ENCODE measurements at regions not wholly inside any gene's neighbourhood (a gene's known extent, or its start where the extent isn't known, plus 50 kb on each side); places are given as distances from the start of the nearest gene placed in this dataset.
A peak's percentile ranks its signal among the peaks of the same experiment; 100 is the strongest.

- no peak overlapping the region for H3K4me3 ChIP-seq (ENCODE audit: low read depth, low read length)
- H3K27me3 ChIP-seq (replicated peaks), result no peaks in the 10 kb centered on the region
- H3K36me3 ChIP-seq (replicated peaks), result no peaks in the 10 kb centered on the region
- H3K27ac ChIP-seq, result no peak overlapping the region
- in situ Hi-C loops (cut with HindIII; ENCODE audit: low pct_ligation_motif_present, low sequenced_read_pairs), result loop anchor here (25.0 kb wide), 1 partner anchor 174 kb away; no protein-coding TSS in a partner anchor
- DNase-seq, result peak; percentile 28
- no peak for TF ChIP-seq CTCF (IDR thresholded peaks at IDR 0.05; ENCODE audit: low read depth, low read length, missing control alignments)
These were observed 219.4 kb upstream of the THBS1 start for GRCh38 chr15:39361497-39361896.

- peak overlapping the region; percentile 95 for H3K27ac ChIP-seq
- no peaks in the 10 kb centered on the region for H3K27me3 ChIP-seq (replicated peaks)
- H3K36me3 ChIP-seq (replicated peaks), result no peaks in the 10 kb centered on the region
- H3K4me3 ChIP-seq (ENCODE audit: low read depth, low read length), result no peak overlapping the region
- in situ Hi-C loops (cut with HindIII; ENCODE audit: low pct_ligation_motif_present, low sequenced_read_pairs), result loop anchor here (25.0 kb wide), 1 partner anchor 176 kb away; no protein-coding TSS in a partner anchor
- no peak for TF ChIP-seq CTCF (IDR thresholded peaks at IDR 0.05; ENCODE audit: low read depth, low read length, missing control alignments)
- DNase-seq, result peak; percentile 92
These were observed 217.9 kb upstream of the THBS1 start for GRCh38 chr15:39362821-39363561.

GRCh38 chr15:39363761-39364586, 216.9 kb upstream of the THBS1 start:
- no peak overlapping the region for H3K4me3 ChIP-seq (ENCODE audit: low read depth, low read length)
- H3K27me3 ChIP-seq (replicated peaks), result no peaks in the 10 kb centered on the region
- peak; percentile 63 for DNase-seq
- no peaks in the 10 kb centered on the region for H3K36me3 ChIP-seq (replicated peaks)
- H3K27ac ChIP-seq, result peak overlapping the region; percentile 95
- in situ Hi-C loops (cut with HindIII; ENCODE audit: low pct_ligation_motif_present, low sequenced_read_pairs), result loop anchor here (25.0 kb wide), 1 partner anchor 177 kb away; no protein-coding TSS in a partner anchor
- no peak for TF ChIP-seq CTCF (IDR thresholded peaks at IDR 0.05; ENCODE audit: low read depth, low read length, missing control alignments)

- Histone ChIP-seq H3K27me3 (replicated peaks) (no peaks in the 10 kb centered on the region), H3K36me3 (replicated peaks) (no peaks in the 10 kb centered on the region), H3K4me3 (ENCODE audit: low read depth, low read length) (no peak overlapping the region), H3K27ac (peak overlapping the region; percentile 95)
- no peak for DNase-seq
- no peak for TF ChIP-seq CTCF (IDR thresholded peaks at IDR 0.05; ENCODE audit: low read depth, low read length, missing control alignments)
- in situ Hi-C loops (cut with HindIII; ENCODE audit: low pct_ligation_motif_present, low sequenced_read_pairs), result loop anchor here (25.0 kb wide), 1 partner anchor 177 kb away; no protein-coding TSS in a partner anchor
These were observed 216.2 kb upstream of the THBS1 start for GRCh38 chr15:39364721-39365120.

- in situ Hi-C loops (cut with HindIII; ENCODE audit: low pct_ligation_motif_present, low sequenced_read_pairs), result loop anchor here (25.0 kb wide), 1 partner anchor 178 kb away; no protein-coding TSS in a partner anchor
- TF ChIP-seq CTCF (IDR thresholded peaks at IDR 0.05; ENCODE audit: low read depth, low read length, missing control alignments), result no peak
- H3K27ac ChIP-seq, result no peak overlapping the region
These were observed 215.7 kb upstream of the THBS1 start for GRCh38 chr15:39365161-39365560.

More at GRCh38 chr15:39365161-39365560, 215.7 kb upstream of the THBS1 start:
- DNase-seq, result no peak
- no peaks in the 10 kb centered on the region for H3K27me3 ChIP-seq (replicated peaks)
- H3K36me3 ChIP-seq (replicated peaks), result no peaks in the 10 kb centered on the region
- H3K4me3 ChIP-seq (ENCODE audit: low read depth, low read length), result no peak overlapping the region

Measured in brain microvascular endothelial cell (primary cell).